ENCODE measurements at regions not wholly inside any gene's neighbourhood (a gene's known extent, or its start where the extent isn't known, plus 50 kb on each side); places are given as distances from the start of the nearest gene placed in this dataset.

DNA sequence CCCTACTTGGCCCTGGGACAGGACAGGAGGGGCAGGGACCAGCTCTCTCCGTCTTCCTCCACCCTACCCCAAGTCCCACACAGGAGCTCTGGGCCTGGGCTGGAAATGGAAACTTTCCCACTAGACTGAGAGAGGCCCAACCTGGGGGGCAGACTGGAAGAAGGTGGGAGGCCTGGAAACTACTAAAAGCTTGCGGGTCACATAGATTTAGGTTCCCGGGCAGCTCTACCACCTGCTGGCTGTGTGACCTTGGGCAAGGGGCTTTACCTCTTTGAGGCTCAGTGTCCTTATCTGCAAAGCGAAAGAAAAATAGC lies 49.9 kb upstream of the CCDC174 start:
- TF ChIP-seq EZH2 (optimal IDR thresholded peaks at IDR 0.05; ENCODE audit: low read depth, low read length) (no peak), EZH2phosphoT487 (IDR thresholded peaks at IDR 0.05; ENCODE audit: low read length) (no peak)
- TF ChIP-seq, protein P1, sequence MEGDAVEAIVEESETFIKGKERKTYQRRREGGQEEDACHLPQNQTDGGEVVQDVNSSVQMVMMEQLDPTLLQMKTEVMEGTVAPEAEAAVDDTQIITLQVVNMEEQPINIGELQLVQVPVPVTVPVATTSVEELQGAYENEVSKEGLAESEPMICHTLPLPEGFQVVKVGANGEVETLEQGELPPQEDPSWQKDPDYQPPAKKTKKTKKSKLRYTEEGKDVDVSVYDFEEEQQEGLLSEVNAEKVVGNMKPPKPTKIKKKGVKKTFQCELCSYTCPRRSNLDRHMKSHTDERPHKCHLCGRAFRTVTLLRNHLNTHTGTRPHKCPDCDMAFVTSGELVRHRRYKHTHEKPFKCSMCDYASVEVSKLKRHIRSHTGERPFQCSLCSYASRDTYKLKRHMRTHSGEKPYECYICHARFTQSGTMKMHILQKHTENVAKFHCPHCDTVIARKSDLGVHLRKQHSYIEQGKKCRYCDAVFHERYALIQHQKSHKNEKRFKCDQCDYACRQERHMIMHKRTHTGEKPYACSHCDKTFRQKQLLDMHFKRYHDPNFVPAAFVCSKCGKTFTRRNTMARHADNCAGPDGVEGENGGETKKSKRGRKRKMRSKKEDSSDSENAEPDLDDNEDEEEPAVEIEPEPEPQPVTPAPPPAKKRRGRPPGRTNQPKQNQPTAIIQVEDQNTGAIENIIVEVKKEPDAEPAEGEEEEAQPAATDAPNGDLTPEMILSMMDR (IDR thresholded peaks at IDR 0.05; ENCODE audit: low read length) = no peak
- Histone ChIP-seq H3K27me3 (replicated peaks; ENCODE audit: insufficient read depth, low read length) (peaks cover 56% of the 10 kb centered on the region), H3K9ac (ENCODE audit: low read length) (no peak overlapping the region)

More for the DNA sequence above, 49.9 kb upstream of the CCDC174 start:
- no peak overlapping the region for H3K4me3 ChIP-seq (ENCODE audit: low read length)
- no peak overlapping the region for H3K27ac ChIP-seq (ENCODE audit: low read length)
- H3F3A ChIP-seq (ENCODE audit: insufficient read depth, low read length) = no peaks in the 10 kb centered on the region
- H2AFZ ChIP-seq (ENCODE audit: low read length) = no peak overlapping the region
- H3K9me3 ChIP-seq (replicated peaks; ENCODE audit: insufficient read depth, low read length) = no peaks in the 10 kb centered on the region
- H3K9me2 ChIP-seq (replicated peaks; ENCODE audit: insufficient read depth, low read length) = no peaks in the 10 kb centered on the region
- no peaks in the 10 kb centered on the region for H4K20me1 ChIP-seq (ENCODE audit: insufficient read depth, low read length)
- no peaks in the 10 kb centered on the region for H3K36me3 ChIP-seq (replicated peaks; ENCODE audit: insufficient read depth, low read length)
- no peaks in the 10 kb centered on the region for H3K79me2 ChIP-seq (ENCODE audit: low read length)
- no peaks in the 10 kb centered on the region for H3K4me1 ChIP-seq (ENCODE audit: low read length)
- no peak overlapping the region for H3K4me2 ChIP-seq (ENCODE audit: low read depth, low read length)
- DNase-seq = no peak

Data from MM.1S (cell line).